Activated CD8-positive, alpha-beta memory T cell treated with anti-CD3 and anti-CD28 coated beads for 36 hours (primary cell): ENCODE measurements at regions not wholly inside any gene's neighbourhood (a gene's known extent, or its start where the extent isn't known, plus 50 kb on each side); places are given as distances from the start of the nearest gene placed in this dataset.
"Not testable (repeated sequence)": the region's sequence is repeated elsewhere in the genome, so short reads cannot be mapped to it uniquely, and the experiment has no call there.

ENCODE experiments used
- CTCF ChIA-PET: fragments of 350-600 bp; sonication (Branson Sonifier 250); formaldehyde crosslinking; loops from one replicate; lab custom pipeline; 2021; ENCODE audit warnings: antibody characterized with exemption; lab: Charles Lee
- POLR2A ChIA-PET: fragments of 350-600 bp; sonication (Branson Sonifier 250); formaldehyde crosslinking; loops from one replicate; lab custom pipeline; 2021; ENCODE audit warnings: antibody characterized with exemption; lab: Charles Lee

- POLR2A ChIA-PET: no interaction called here
- CTCF ChIA-PET: no interaction called here
Observed at GRCh38 chr13:90726375-90726774, 621.1 kb upstream of the MIR17HG start.

GRCh38 chr13:90732049-90732448, 615.4 kb upstream of the MIR17HG start:
- ChIA-PET POLR2A (no interaction called here), CTCF (no interaction called here)

GRCh38 chr13:90734497-90734896, 613.0 kb upstream of the MIR17HG start:
- POLR2A ChIA-PET, CTCF ChIA-PET: not testable (repeated sequence)

GRCh38 chr13:90738881-90739280, 608.6 kb upstream of the MIR17HG start:
- ChIA-PET CTCF (no interaction called here), POLR2A (no interaction called here)

- CTCF ChIA-PET: no interaction called here
- POLR2A ChIA-PET: no interaction called here
Observed at GRCh38 chr13:90740099-90740498, 607.4 kb upstream of the MIR17HG start.

- CTCF ChIA-PET: no interaction called here
- POLR2A ChIA-PET: no interaction called here
Observed at GRCh38 chr13:90742381-90742780, 605.1 kb upstream of the MIR17HG start.

GRCh38 chr13:90746230-90746629, 601.3 kb upstream of the MIR17HG start:
- ChIA-PET POLR2A (no interaction called here), CTCF (no interaction called here)

- CTCF ChIA-PET: no interaction called here
- POLR2A ChIA-PET: no interaction called here
Observed at GRCh38 chr13:90750021-90750420, 597.5 kb upstream of the MIR17HG start.

- POLR2A ChIA-PET: no interaction called here
Observed at GRCh38 chr13:90751026-90751425, 596.5 kb upstream of the MIR17HG start.

GRCh38 chr13:90752070-90752469, 595.4 kb upstream of the MIR17HG start:
- CTCF ChIA-PET: no interaction called here
- POLR2A ChIA-PET: no interaction called here

More at GRCh38 chr13:90751026-90751425, 596.5 kb upstream of the MIR17HG start:
- CTCF ChIA-PET: no interaction called here

GRCh38 chr13:90757127-90757680, 590.3 kb upstream of the MIR17HG start:
- POLR2A ChIA-PET: no interaction called here

GRCh38 chr13:90760639-90761038, 586.8 kb upstream of the MIR17HG start:
- POLR2A ChIA-PET: no interaction called here
- CTCF ChIA-PET: no interaction called here

More at GRCh38 chr13:90757127-90757680, 590.3 kb upstream of the MIR17HG start:
- CTCF ChIA-PET: no interaction called here

GRCh38 chr13:90763476-90764150, 583.9 kb upstream of the MIR17HG start:
- POLR2A ChIA-PET: no interaction called here
- CTCF ChIA-PET: no interaction called here

- POLR2A ChIA-PET: no interaction called here
- CTCF ChIA-PET: no interaction called here
Observed at GRCh38 chr13:90766386-90766902, 581.0 kb upstream of the MIR17HG start.

- POLR2A ChIA-PET: no interaction called here
- CTCF ChIA-PET: no interaction called here
Observed at GRCh38 chr13:90768116-90768515, 579.4 kb upstream of the MIR17HG start.

GRCh38 chr13:90769387-90769786, 578.1 kb upstream of the MIR17HG start:
- CTCF ChIA-PET: no interaction called here
- POLR2A ChIA-PET: no interaction called here

GRCh38 chr13:90770334-90770733, 577.2 kb upstream of the MIR17HG start:
- ChIA-PET CTCF (no interaction called here), POLR2A (no interaction called here)

GRCh38 chr13:90773681-90774080, 573.8 kb upstream of the MIR17HG start:
- CTCF ChIA-PET: no interaction called here

GRCh38 chr13:90776051-90776748, 571.3 kb upstream of the MIR17HG start:
- ChIA-PET CTCF (no interaction called here), POLR2A (no interaction called here)

More at GRCh38 chr13:90773681-90774080, 573.8 kb upstream of the MIR17HG start:
- POLR2A ChIA-PET: no interaction called here

- ChIA-PET CTCF (no interaction called here), POLR2A (no interaction called here)
Observed at GRCh38 chr13:90783273-90783672, 564.2 kb upstream of the MIR17HG start.

- ChIA-PET CTCF (no interaction called here), POLR2A (no interaction called here)
Observed at GRCh38 chr13:90787007-90787406, 560.5 kb upstream of the MIR17HG start.
